HUDEP-2 (cell line): ENCODE measurements at regions not wholly inside any gene's neighbourhood (a gene's known extent, or its start where the extent isn't known, plus 50 kb on each side); places are given as distances from the start of the nearest gene placed in this dataset.

Source experiments
- DNase-seq, 76 experiments: peaks; one replicate each; lab custom pipeline; 2025; ENCODE audit not compliant: unreplicated experiment in 76 of 76; lab: John Stamatoyannopoulos, UW

DNA sequence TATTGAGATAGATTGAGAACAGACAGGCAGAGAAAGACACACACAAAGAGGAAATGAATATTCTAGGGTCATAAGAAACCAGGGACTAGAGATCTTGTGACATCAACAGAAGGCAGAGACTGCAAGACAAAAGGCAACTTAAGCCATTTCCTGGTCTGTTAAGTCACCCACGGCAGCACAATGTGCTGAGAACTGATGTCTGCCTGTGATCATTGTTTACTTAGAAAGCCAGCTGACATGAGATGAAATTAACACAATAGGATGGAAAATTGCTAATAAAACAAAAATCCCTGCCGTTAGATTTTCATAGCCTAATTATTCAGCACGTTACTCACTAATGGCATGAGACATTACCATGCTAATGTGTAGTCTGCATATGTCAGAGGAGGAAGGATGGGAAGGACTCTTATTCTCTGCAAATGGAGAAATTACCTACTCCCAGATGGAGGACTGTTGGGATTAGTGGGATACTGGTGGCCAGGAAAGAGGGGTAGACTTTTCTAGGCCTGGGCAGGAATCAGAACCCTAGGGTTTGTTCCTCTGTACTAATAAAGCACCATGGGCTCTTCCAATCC is 191.3 kb upstream of the PODXL start:
- no peak for DNase-seq

DNA sequence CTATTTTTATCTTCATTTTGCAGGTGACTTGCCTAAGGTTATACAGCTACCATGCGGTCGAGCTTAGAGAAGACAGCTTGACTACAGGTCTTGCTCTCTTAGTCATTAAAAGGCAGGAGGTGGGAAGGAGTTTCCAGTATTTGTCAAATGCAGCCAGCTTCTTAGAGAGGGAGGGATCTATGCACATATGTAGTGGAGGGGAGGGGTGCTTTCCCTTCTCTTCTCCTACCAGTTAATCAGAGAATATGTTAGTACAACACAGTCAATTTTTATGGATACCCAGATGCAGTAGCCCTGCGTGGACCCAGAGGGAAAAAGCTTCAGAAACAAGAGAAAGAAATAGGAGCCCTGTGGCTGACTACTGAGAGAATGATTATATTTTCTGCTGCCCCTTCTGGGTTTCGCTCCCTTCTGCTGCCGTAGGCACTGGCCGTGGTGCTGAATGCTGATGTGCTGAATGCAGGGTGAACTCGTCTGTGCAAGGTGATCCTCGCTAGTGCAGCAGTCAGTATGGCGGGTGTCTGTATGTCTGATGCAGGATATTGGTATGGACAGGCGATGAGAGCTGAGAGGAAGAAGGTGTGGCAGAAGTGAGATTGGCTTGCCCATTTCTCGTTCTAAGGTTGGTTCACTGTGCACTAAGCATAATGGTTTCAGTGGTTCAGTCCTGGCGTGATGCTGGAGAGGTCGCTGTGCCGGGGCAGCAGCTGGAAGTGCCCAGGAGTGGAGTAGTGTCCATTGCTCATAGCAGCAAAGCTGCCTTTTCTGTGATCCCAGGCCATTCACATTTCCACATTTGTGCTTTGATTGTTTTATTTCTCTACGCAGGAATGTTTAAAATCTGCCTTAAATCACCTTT is 189.2 kb upstream of the PODXL start:
- DNase-seq, result peak in 11 of 76 experiments; percentile 1 to 34 (median 11)

GRCh38 chr7:131741446-131741845 is 185.0 kb upstream of the PODXL start:
- DNase-seq, result no peak

DNA sequence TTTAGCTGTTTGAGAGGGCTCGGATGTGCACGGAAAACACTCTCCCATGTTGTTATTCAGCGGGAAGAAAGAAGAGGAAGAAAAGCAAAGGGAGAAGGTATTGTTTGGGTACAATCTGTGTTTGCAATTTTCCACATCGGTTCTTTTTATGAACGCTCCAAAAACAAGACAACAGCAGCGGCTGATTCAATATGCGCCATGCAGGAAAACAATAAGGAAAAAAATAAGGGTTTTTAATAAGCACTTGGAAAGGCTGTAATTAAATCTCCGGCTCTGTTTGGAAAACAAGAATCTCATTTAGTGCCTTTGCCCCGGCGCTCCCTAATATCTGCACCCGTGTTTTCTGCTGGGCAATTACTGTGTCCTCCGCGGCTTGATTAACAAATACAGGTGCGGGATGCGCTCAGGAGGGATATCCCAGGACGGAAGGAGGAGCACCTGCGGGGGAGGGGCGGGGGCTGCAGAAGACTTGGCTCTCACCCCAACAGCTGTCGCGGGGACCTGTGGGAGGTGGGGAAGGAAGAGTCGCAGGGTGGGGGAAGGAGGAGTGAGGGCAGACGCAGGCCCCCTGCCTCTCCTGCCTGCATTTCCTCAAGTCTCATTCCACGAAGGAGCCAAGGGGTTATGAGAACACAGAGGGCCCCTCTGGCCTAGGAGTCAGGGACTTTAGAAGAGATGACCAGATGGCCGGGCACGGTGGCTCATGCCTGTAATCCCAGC is 181.5 kb upstream of the PODXL start:
- no peak for DNase-seq

- DNase-seq, result no peak
These were observed 178.7 kb upstream of the PODXL start for GRCh38 chr7:131735101-131735500.

DNA sequence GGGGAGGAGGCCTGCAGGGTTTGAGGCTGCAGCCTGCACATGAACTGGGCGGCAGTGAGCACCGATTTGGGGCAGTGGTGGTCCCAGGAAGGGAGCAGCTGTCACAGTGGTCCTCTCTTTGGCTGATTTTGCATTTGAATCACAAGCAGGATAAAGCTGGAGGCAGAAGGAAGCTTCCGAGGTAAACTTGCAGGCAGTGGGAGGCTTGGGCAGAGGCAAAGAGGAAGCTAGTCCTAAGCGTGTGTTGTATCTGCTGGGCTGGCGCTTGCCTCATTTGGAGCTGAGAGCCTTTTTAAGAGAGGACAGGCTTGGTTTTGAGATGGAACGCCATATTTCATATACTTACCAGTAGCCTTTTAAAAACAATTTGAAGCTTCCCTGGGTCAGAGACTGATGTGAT is 177.2 kb upstream of the PODXL start:
- DNase-seq, result no peak

DNA sequence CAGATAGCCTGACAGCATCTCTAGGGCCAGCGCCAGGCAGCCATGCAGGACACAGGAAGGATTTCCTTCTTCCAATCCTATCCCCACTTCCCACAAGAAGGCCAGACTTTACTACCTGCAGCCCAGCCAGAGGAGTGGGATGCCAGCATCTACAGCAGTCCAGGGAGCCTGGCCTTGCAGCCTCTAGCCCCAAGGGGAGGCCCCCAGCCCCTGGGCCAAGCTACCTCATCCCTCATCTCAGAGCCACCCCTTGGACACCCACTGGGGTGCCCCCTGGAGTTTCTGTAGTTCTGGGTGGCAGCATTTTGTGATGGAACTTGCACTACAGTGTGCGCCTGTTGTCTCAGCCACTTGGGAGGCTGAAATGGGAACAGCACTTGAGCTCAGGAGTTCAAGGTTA is 170.8 kb upstream of the PODXL start:
- DNase-seq, result no peak

GRCh38 chr7:131726686-131727085 is 170.3 kb upstream of the PODXL start:
- no peak for DNase-seq

DNA sequence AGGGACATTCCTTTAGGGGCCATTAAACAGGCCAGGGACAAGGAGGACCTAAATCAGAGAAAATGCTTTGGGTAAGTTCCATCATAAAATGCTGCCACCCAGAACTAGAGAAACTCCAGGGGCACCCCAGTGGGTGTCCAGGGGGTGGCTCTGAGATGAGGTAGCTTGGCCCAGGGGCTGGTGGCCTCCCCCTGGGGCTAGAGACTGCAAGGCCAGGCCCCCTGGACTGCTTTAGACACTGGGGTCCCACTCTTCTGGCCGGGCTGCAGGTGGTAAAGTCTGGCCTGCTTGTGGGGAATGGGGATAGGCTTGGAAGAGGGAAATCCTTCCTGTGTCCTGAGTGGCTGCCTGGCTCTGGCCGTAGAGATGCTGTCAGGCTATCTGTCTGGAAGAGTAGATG is 169.6 kb upstream of the PODXL start:
- DNase-seq, result no peak

DNA sequence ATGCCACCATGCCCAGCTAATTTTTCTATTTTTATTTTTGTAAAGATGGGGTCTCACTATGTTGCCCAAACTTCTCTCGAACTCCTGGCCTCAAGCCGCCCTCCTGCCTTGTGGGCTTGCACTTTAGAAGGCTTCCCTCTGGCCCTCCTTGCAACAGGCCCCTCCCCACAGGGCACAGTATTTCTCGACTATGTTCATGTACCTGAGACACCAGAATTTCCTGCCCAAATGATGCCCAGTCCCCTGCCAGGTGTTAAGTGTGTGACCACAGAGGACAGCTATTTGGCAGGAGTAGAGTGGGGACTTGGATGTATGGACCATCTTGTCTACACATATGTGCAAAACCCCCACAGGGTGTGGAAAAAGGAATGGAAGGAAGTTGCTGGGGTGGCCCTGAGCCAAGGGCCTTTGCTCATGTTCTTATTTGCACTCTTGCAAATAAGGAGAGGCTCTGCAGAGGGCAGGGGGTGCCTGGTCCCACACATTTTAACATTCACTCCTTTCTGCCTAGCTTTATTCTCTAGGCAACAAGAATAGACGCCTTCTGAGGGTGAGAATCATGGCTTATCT is 168.4 kb upstream of the PODXL start:
- DNase-seq, result no peak

DNA sequence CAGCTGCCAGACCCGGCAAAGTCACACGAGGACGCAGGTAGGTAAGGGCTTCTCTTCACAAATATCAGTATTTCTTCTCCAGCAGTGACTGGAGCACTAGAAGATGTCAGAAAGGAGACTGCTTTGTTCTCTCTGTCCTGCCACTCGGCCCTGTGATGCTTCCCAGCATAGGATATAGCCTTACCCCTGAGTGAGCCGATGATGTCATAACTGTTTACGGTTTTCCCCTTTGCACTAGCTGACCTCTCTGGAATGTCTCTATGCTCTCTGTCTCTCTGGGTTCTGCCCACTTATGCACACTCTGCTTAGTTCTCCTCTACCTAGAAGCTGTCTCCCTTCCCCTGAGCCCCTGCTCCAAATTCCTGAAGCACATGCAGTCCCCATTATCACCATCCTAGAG is 167.5 kb upstream of the PODXL start:
- no peak for DNase-seq

GRCh38 chr7:131722371-131722770 is 165.9 kb upstream of the PODXL start:
- no peak for DNase-seq

GRCh38 chr7:131721660-131722059 is 165.2 kb upstream of the PODXL start:
- DNase-seq, result peak in 5 of 76 experiments; percentile 1 to 18 (median 14)

DNA sequence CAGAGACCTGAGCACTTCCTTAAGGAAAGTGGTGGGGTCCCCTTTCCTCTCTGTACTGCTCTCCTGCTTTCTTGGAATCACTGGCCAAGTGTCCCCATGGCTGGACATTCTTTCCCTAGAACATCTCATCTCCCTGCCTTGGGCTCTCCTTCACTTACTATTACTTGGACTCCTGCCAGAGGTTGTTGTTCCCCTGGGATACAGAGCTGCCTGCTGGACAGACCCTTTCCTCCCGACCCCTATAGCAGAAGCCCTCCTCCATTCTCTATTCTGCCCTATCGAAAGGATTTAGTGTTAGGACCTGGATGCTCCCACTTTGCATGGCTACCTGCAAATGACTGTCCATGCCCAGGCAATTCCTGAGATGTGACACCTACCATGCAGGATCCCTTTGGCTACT is 164.3 kb upstream of the PODXL start:
- no peak for DNase-seq

- DNase-seq, result no peak
These were observed 160.8 kb upstream of the PODXL start for GRCh38 chr7:131717181-131717580.

DNA sequence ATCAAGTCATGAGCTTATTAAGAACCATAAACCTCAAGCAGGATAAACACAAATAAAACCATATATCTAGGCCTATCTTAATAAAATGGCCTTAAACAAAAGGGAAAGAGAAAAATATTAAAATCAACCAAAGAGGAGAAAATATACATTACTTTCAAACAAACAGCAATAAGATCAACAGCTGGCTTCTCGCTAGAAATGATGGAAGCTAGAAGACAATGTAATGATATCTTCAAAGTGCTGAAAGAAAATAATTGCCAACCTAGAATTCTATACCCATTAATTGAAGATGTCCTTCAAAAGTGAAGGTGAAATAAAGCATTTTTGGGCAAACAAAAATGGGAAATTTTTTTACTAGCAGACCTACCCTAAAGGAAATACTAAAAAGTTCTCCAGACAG is 142.9 kb upstream of the PODXL start:
- no peak for DNase-seq

DNA sequence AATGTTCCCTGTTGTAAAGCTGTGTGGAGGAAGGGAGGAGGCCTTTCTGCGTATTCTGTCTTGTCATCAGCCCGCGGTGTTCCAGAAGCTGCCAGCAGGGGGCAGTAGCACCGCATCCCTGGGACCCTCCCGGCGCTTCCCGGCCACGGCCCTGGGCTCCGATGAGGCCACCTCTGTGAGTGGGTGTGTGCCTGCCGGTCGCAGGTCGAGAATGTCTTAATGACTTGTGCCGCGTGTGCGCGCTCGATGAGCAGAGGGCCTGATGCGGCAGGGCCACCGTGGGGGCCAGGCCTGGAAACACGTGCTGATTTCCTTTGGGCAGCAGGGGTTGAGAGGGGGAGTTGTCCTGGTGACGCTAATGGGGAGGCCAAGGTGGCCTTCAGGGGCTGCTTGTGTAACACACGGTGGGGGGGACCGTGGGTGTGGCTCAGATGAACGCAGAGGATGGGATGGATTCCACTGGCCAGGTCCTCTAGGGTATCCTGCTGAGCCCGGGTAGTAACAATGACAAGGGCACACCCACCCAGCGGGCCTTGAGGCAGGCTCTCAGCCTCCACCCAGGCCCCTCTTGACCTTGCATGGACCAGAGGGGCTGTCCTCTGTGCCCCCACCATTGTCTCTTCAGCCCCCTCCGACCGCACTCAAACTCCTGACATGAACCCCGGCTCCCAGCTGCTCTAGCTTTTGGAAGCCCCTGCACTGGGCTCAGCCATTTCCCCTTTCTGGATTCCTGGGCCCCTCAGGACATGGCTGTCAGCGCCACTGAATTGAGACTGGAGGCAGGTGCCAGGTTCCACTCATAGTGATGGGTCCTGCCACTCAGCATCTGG is 135.9 kb upstream of the PODXL start:
- peak in 49 of 76 experiments; percentile 1 to 66 (median 23) for DNase-seq

GRCh38 chr7:131691454-131692130 is 135.2 kb upstream of the PODXL start:
- DNase-seq, result no peak

DNA sequence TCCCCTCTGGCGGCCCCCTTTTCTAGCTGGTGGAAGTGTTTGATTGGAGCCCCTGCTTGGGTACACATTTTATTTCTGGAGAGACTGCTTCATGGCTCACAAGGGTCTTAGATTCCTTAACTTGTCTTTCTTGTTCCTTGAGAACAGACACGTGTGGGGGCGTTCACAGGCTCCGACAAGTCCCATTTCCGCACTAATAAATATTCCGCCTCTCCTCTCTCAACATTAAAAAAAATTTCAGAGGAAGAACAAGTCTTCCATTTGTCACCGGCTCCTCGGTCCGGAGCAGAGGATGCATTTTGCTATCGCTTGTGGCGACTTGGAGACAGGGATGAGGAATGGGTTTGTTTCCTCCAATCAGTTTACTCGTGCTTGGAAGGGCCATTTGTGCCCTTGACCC is 134.0 kb upstream of the PODXL start:
- DNase-seq, result no peak

DNA sequence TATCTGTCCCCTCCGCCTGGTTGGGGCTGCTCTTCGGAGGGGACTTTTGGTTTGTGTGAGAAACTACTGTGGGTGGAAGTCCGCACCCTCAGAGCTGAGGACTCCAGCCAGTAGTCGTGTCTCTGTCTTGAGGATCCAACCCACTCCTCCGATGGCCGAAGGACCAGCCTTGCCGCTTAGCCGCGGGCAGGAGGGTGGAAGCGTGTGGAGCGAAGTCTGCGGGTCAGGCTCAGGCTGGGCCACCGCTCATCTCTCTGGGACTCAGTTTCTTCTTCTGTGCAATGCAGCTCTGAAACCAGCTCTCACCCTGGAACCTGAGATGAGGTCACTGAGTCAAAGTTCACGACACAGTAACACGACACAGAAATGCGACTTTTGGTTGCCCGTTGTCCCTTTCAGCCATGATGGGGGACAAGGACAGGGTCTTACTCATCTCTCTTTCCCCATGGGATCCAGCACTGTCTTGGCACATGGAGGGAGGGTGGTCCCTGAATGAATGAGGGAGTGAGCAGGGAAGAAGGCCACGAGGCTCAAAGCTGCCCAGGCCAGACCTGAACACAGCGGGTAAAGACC is 133.3 kb upstream of the PODXL start:
- no peak for DNase-seq
